ENCODE measurements at regions not wholly inside any gene's neighbourhood (a gene's known extent, or its start where the extent isn't known, plus 50 kb on each side); places are given as distances from the start of the nearest gene placed in this dataset.

DNA sequence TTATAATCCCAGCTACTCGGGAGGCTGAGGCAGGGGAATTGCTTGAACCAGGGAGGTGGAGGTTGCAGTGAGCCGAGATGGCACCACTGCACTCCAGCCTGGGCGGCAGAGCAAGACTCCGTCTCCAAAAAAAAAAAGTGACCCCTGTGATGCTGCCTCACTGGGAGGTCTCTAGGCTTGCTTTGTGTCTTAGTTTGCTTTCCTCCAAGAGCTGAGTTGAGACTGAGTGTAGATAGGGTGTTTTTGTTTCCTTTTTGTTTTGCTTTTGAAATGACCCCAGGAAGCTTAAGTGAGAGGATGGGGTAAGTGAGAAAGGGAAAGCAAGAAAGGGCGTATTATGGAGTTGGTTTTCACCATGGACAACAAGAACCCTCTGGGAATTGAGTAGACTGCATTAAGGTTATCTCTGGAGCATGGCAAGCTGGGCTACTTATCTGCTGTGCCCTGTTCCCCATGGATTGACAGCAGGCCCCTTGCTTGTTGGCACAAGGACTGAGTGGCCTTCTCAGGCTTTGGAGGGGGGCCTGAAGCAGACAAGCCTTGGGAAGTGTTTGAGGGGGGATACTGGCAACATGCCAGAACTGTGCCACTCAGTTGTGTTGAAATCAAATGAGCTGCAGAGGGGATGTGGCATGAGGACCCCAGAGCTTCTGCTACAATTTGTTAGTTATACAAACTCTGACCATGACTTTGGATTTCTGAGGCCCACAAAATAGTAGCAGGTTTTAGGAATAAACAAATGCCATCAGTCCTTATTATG, 300.6 kb upstream of the C11orf87 start:
- no peak overlapping the region for H3K27ac ChIP-seq (ENCODE audit: low read length)
- H3K4me3 ChIP-seq (ENCODE audit: low read length), result no peak overlapping the region
- intact Hi-C loops (cut with micrococcal nuclease), result no loop called here
- H3K27me3 ChIP-seq (ENCODE audit: control insufficient read depth, insufficient read depth, low read length), result no peaks in the 10 kb centered on the region
- no peaks in the 10 kb centered on the region for H3K36me3 Mint-ChIP-seq
- H3K4me1 Mint-ChIP-seq, result no peaks in the 10 kb centered on the region
- H3K4me3 Mint-ChIP-seq, result no peak overlapping the region
- DNase-seq (no peak), ATAC-seq (no peak)
- no peaks in the 10 kb centered on the region for H3K9me3 Mint-ChIP-seq
- H3K4me1 ChIP-seq (ENCODE audit: control insufficient read depth, insufficient read depth, low read length), result no peaks in the 10 kb centered on the region
- no peaks in the 10 kb centered on the region for H3K9me3 ChIP-seq (ENCODE audit: control insufficient read depth, insufficient read depth, low read length)
- peaks cover 0 to 7% of the 10 kb centered on the region in 2 donors for H3K27me3 Mint-ChIP-seq (ENCODE audit: low read depth in 2 of 2)
- no peak for TF ChIP-seq CTCF (IDR thresholded peaks at IDR 0.05)
- no peaks in the 10 kb centered on the region for H3K36me3 ChIP-seq (ENCODE audit: control insufficient read depth, insufficient read depth, low read length)
- 86% methylated on average over 5 of the region's 5 CpGs for WGBS (ENCODE audit: insufficient coverage)
- no peak overlapping the region for H3K27ac Mint-ChIP-seq

- DNase-seq (no peak), ATAC-seq (no peak)
- Mint-ChIP-seq H3K27ac (no peak overlapping the region), H3K36me3 (no peaks in the 10 kb centered on the region), H3K27me3 (ENCODE audit: low read depth in 2 of 2) (no peaks in the 10 kb centered on the region), H3K9me3 (no peaks in the 10 kb centered on the region), H3K4me3 (no peak overlapping the region), H3K4me1 (no peaks in the 10 kb centered on the region)
- intact Hi-C loops (cut with micrococcal nuclease), result no loop called here
- TF ChIP-seq CTCF (IDR thresholded peaks at IDR 0.05), result no peak
- no peaks in the 10 kb centered on the region for H3K36me3 ChIP-seq (ENCODE audit: control insufficient read depth, insufficient read depth, low read length)
- no peak overlapping the region for H3K27ac ChIP-seq (ENCODE audit: low read length)
- WGBS (ENCODE audit: insufficient coverage), result 90% methylated on average over 8 of the region's 11 CpGs
- H3K9me3 ChIP-seq (ENCODE audit: control insufficient read depth, insufficient read depth, low read length), result no peaks in the 10 kb centered on the region
- H3K4me1 ChIP-seq (ENCODE audit: control insufficient read depth, insufficient read depth, low read length), result no peaks in the 10 kb centered on the region
- H3K27me3 ChIP-seq (ENCODE audit: control insufficient read depth, insufficient read depth, low read length), result no peaks in the 10 kb centered on the region
- no peak overlapping the region for H3K4me3 ChIP-seq (ENCODE audit: low read length)
Measured at GRCh38 chr11:109123816-109124787, 297.9 kb upstream of the C11orf87 start.

DNA sequence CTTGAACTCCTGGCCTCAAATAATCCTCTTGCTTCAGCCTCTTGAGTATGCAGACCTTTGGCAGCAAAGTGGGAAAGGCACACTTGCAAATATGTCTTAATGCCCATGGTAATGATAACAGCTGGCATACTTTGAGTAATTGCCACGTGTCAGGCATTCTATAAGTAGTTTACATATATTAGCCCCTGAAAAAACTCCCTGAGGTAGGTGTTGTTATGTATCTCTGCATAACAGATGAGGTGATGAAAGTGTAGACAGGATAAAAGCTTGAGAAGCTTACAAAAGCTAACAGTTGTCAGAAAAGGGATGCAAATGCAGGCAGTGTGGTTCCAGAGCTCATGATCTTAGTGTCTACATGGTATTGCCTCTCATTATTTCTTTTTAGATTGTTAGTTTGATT, 291.1 kb upstream of the C11orf87 start:
- no peaks in the 10 kb centered on the region for H3K36me3 ChIP-seq (ENCODE audit: control insufficient read depth, insufficient read depth, low read length)
- Mint-ChIP-seq H3K9me3 (no peaks in the 10 kb centered on the region), H3K4me3 (no peak overlapping the region), H3K27me3 (ENCODE audit: low read depth in 2 of 2) (no peaks in the 10 kb centered on the region), H3K27ac (no peak overlapping the region), H3K4me1 (no peaks in the 10 kb centered on the region), H3K36me3 (no peaks in the 10 kb centered on the region)
- no peaks in the 10 kb centered on the region for H3K27me3 ChIP-seq (ENCODE audit: control insufficient read depth, insufficient read depth, low read length)
- no peak for TF ChIP-seq CTCF (IDR thresholded peaks at IDR 0.05)
- intact Hi-C loops (cut with micrococcal nuclease), result no loop called here
- H3K4me3 ChIP-seq (ENCODE audit: low read length), result no peak overlapping the region
- H3K27ac ChIP-seq (ENCODE audit: low read length), result no peak overlapping the region
- DNase-seq, result no peak
- no peaks in the 10 kb centered on the region for H3K4me1 ChIP-seq (ENCODE audit: control insufficient read depth, insufficient read depth, low read length)
- ATAC-seq, result no peak
- WGBS (ENCODE audit: insufficient coverage), result no CpG with 5 or more reads among the region's 1 CpG
- no peaks in the 10 kb centered on the region for H3K9me3 ChIP-seq (ENCODE audit: control insufficient read depth, insufficient read depth, low read length)

Measured in natural killer cell (primary cell).